Renal pelvis (tissue), 1 donor: ENCODE measurements at regions not wholly inside any gene's neighbourhood (a gene's known extent, or its start where the extent isn't known, plus 50 kb on each side); places are given as distances from the start of the nearest gene placed in this dataset.

Experiments
- DNase-seq: peaks from one replicate; pipeline ENCODE4 v3.0.0-alpha.2; 2013

DNA sequence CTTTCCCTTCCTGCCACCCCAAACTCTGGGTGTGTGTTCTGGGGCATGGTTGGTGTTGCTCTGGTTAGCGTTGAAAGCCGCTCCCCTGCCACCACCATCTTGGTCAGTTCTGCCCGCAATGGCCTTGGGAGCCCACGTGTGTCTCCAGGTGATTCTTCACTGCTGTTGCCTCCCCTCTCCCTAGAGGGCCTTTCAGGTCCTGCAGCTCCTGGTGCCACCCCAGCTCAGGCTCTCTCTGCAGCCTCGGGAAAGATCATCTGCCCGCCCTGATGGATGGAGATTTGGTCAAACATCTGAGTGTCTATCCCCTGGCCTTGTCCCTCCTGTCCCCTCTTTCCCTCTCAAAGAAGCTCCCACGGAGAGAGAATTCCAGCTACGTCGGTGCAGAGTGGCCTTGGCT, 241.3 kb downstream of the RBFOX3 start:
- DNase-seq, result no peak

DNA sequence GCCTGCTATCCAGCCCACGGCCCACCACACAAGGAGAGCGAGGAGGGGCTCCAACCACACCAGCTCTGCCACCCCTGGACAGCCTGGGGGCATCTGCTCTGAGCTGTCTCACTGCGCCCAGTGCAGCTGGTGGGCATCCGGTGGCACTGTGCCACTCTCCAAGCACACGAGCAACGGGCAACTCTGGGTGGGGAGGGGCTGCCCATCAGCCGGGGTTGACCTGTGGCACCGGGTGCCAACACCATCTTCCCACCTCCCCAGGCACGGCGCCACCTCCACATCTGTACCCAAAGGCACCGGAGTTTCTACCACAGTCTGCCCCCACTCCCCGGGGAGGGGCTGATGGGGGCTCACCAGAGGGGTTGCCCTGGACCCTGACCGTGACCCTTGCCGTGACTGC, 241.8 kb downstream of the RBFOX3 start:
- DNase-seq, result no peak

DNA sequence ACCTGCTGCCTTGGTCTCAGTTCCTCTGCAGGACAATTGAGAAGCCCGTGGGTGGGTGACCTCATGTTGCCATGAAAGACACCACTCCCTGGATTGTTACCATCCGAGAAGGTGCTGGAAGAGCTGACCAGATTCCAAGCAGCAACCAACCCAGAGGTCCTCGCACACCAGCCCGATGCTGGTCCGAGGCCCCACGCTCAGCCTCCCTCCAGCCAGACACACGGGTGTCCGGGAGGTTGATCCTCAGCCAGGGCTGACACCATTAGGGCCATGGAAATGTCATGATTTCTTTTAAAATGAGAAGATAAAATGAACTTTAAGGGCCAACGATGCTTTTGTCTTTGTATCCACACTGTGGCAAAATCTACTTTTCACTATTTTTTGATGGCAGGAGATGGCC, 242.3 kb downstream of the RBFOX3 start:
- no peak for DNase-seq

GRCh38 chr17:79366988-79367571, 243.8 kb downstream of the RBFOX3 start:
- no peak for DNase-seq

DNA sequence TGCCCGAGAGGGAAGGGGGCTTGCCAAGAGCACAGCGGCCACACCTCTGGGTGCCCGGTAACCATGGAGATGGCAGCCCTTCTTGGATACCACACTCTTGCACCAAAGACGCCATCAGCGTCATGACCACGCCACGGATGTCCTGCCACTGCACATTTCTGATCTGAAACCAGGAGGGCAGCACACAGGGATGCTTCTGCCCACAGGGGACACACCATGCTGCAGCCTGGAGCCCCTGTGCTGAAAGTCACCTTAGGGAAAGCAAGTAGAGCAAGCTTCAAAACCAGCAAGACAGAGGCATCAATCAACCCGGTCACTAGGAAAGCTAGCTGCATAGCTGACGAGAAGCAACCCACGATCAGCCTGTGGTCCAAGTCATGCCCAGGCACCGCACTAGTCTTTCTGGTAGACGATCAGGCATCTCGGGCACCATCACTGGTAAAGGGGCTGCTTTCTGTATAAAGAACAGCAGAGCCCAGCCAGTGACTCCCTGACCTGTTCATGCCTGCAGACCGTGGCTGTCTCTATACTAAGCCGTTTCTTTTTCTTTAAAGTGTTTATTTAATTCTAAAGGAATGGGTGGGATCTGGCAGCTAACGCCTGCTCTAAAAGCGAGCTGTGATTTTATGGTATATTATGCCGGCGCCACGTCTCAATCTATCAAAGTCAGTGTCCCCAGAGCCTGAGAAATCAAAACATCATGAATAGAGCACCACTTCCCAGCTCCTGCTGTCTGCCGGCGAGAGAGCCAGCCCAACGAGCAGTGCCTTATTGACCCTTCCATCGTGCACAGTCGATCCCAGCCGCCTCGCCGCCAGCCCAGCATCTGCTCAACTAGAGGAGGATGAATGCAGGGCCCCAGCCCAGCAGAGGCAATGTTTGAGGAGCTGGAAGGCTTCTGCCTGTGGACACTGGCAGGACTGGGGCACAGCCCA, 244.7 kb downstream of the RBFOX3 start:
- peak; percentile 22 for DNase-seq

- no peak for DNase-seq
Measured at GRCh38 chr17:79365351-79365750, 245.5 kb downstream of the RBFOX3 start.

- no peak for DNase-seq
Measured at GRCh38 chr17:79364315-79365094, 246.3 kb downstream of the RBFOX3 start.

DNA sequence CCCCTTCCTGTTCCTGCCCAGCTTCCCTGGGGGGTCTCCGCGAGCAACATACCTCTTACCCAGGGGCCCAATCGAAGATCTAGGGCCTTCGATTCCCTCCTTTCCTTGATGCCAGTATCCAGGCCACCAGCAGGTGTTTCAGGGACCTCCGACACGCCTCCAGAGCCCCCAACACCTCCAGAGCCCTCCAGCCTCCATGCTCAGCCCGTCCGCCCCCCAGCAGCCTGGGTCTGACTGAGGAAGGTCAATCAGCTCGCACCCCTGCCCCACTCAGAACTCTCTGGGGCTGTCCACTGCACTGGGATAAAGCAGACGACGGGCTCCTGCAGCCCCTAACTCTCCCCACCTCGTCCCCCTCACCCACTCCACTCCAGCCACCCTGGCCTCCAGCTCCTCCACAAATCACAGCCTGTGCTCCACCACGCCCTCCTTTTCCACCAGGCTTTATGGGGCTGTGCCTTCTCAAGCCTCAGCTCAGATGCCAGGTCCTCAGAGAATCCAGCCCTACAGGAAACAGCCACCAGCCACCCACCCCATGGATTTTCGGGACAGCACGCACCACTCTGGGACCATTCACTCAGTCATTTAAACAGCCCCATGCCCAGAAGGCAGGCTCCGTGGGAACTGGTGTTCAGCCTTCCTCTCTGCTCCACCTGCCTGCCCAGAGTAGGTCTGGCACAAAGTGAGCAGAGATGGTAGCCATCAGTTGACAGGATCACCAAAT, 247.1 kb downstream of the RBFOX3 start:
- no peak for DNase-seq

DNA sequence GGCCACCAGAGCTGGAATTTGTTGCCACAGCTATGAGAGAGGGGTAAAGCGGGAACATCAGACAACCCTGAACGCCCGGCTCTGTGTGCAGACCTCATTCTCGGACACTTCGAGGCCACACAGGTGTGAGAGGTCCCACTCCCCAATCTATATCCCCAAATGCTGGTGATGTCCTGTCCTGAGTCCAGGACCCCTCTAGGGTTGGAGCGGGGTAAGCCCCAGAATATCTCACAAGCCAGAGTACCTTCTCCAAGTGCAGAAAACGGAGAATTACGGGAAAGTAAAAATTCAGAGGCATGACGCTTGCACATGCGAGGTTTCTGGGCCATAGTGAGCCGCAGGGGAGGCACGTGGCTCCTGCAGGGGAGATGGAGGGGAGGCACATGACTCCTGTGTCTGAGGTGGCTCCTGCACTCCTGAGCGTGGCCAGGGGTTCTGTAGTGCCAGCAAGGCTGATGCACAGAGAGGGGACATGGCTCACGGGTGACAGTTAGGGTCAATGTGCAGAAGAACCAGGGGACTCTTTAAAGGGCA, 248.0 kb downstream of the RBFOX3 start:
- no peak for DNase-seq

DNA sequence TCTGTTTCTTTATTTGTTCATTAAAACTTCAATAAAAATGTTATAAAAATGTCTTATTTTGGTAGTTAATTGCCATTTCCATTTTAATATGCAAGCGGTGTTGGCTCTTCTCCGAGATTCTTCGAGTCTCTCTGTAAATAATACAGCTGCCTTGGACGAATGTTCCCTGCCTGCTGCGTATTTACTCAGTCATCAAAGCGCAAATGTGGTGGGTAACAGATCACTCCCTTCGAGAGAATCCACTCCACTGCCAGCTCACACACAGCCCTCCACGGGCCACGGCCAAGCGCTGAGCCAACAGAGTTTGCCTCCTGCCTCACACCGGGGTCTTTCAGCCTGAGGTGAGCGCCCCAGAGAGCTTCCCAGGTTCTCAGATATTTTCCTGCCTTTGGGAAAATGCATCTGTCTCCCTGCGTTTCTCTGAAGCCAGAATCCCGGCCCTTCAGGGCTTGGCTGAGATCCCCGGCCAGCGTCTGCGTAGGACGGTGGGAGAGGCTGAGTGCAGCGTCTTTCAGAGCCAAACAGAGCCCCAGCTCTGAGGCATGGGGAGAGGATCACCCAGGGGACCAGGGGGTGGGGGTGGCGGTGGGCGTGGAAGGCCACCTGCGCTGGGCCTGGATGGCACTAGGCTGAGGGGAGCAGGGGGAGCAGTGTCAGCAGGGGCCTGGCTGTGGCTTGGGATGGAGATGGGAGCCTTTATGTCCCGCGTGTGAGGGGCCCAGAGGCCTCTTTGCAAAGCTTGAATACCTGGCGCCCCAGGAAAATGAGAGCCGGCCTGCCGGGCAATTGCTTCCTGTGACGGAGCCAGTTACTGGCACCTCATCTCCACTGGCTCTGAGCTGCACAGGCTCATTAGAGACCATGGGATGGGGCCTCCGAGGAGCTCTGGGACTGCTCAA, 248.7 kb downstream of the RBFOX3 start:
- no peak for DNase-seq

- no peak for DNase-seq
Measured at GRCh38 chr17:79361221-79361734, 249.6 kb downstream of the RBFOX3 start.

- no peak for DNase-seq
Measured at GRCh38 chr17:79360196-79360595, 250.7 kb downstream of the RBFOX3 start.

GRCh38 chr17:79356839-79357447, 253.9 kb downstream of the RBFOX3 start:
- DNase-seq, result no peak

- no peak for DNase-seq
Measured at GRCh38 chr17:79355165-79355564, 255.7 kb downstream of the RBFOX3 start.

DNA sequence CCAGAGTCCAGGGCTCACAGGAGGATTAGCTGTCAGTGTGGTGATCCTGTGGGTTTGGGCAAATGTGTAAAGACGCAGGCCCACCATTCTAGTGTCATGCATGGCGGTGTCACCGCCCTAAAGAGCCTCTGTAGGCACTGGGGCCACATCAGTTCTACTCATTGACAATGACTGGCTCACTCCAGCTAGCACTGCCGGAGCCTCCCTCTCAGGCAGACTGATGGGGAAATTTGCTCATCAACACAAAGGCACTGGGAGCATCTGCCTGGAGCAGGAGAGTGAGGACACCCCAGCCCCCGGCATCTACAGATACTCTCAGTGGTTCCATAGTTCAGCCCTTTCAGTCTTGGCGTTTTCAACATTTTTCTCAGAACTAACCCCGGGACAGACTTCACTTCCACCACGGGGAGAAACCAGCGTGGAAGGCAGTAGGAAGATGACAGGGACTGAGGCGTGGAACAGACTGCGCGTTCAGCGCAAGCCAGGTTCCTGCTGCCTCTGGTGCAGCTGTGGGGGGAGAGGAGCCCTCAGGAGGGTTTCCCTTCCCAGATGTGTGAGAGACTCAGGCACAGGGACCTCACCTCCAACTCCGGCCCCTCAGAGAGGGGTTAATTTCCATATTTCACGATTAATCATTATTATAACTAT, 256.6 kb downstream of the RBFOX3 start:
- DNase-seq, result no peak

- no peak for DNase-seq
Measured at GRCh38 chr17:79353548-79353947, 257.3 kb downstream of the RBFOX3 start.

GRCh38 chr17:79353016-79353415, 257.8 kb downstream of the RBFOX3 start:
- DNase-seq, result no peak

DNA sequence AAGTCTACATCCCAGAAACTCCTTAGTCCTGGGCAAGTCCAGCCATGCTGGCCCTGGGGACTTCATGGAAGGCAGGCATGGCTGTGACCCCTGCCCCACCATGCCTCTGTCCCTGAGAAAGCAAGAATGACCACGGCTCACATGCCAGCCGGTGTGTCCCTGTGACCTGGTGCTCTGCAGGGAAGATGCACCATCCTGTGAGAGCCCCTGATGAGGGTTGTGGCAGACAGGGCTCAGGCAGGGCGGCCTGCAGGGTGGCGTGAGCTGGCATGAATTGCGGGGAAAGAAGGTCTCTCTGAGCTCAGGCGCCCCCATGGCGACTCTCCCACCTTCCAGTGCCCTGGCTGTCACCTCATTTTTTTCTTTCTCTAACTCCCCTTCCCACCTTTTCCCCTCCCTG, 260.3 kb downstream of the RBFOX3 start:
- DNase-seq, result no peak
